H1 (cell line): ENCODE measurements at regions not wholly inside any gene's neighbourhood (a gene's known extent, or its start where the extent isn't known, plus 50 kb on each side); places are given as distances from the start of the nearest gene placed in this dataset.

Source experiments
- POLR2AphosphoS5 ChIP-seq: IDR thresholded peaks from 2 replicates; pipeline ENCODE4 v1.6.1; 2011; ENCODE audit warnings: low read depth, low read length
- SP2 ChIP-seq: IDR thresholded peaks from 2 replicates; pipeline ENCODE4 v1.6.1; 2012; ENCODE audit warnings: mild to moderate bottlenecking, low read length, inconsistent platforms

GRCh38 chr15:31814082-31814481, 216.2 kb upstream of the CHRNA7 start:
- no peak for TF ChIP-seq POLR2AphosphoS5
- TF ChIP-seq SP2 = no peak
